ENCODE measurements at regions not wholly inside any gene's neighbourhood (a gene's known extent, or its start where the extent isn't known, plus 50 kb on each side); places are given as distances from the start of the nearest gene placed in this dataset.

GRCh38 chr9:103471241-103471640 is 476.1 kb downstream of the CYLC2 start:
- Histone ChIP-seq H3K4me1 (ENCODE audit: insufficient read depth, poor library complexity, severe bottlenecking) (no peaks in the 10 kb centered on the region), H3K9me3 (ENCODE audit: severe bottlenecking) (no peaks in the 10 kb centered on the region), H3K4me3 (ENCODE audit: severe bottlenecking) (no peak overlapping the region), H3K27ac (ENCODE audit: poor library complexity, severe bottlenecking) (no peak overlapping the region), H3K36me3 (ENCODE audit: low read depth) (no peaks in the 10 kb centered on the region), H3K27me3 (ENCODE audit: insufficient read depth, poor library complexity, severe bottlenecking) (no peaks in the 10 kb centered on the region)
- ATAC-seq (ENCODE audit: low read depth) (no peak), DNase-seq (ENCODE audit: low spot score) (no peak)
- TF ChIP-seq, protein P1, sequence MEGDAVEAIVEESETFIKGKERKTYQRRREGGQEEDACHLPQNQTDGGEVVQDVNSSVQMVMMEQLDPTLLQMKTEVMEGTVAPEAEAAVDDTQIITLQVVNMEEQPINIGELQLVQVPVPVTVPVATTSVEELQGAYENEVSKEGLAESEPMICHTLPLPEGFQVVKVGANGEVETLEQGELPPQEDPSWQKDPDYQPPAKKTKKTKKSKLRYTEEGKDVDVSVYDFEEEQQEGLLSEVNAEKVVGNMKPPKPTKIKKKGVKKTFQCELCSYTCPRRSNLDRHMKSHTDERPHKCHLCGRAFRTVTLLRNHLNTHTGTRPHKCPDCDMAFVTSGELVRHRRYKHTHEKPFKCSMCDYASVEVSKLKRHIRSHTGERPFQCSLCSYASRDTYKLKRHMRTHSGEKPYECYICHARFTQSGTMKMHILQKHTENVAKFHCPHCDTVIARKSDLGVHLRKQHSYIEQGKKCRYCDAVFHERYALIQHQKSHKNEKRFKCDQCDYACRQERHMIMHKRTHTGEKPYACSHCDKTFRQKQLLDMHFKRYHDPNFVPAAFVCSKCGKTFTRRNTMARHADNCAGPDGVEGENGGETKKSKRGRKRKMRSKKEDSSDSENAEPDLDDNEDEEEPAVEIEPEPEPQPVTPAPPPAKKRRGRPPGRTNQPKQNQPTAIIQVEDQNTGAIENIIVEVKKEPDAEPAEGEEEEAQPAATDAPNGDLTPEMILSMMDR (IDR thresholded peaks at IDR 0.05; ENCODE audit: poor library complexity, severe bottlenecking), result no peak

- Histone ChIP-seq H3K9me3 (ENCODE audit: severe bottlenecking) (no peaks in the 10 kb centered on the region), H3K27me3 (ENCODE audit: insufficient read depth, poor library complexity, severe bottlenecking) (no peaks in the 10 kb centered on the region), H3K27ac (ENCODE audit: poor library complexity, severe bottlenecking) (no peak overlapping the region), H3K36me3 (ENCODE audit: low read depth) (no peaks in the 10 kb centered on the region), H3K4me1 (ENCODE audit: insufficient read depth, poor library complexity, severe bottlenecking) (no peaks in the 10 kb centered on the region), H3K4me3 (ENCODE audit: severe bottlenecking) (no peak overlapping the region)
- TF ChIP-seq, protein P1 (IDR thresholded peaks at IDR 0.05; ENCODE audit: poor library complexity, severe bottlenecking), result no peak
- ATAC-seq (ENCODE audit: low read depth), result no peak
- DNase-seq (ENCODE audit: low spot score), result no peak
Measured at GRCh38 chr9:103474156-103474555, 479.0 kb downstream of the CYLC2 start.

DNA sequence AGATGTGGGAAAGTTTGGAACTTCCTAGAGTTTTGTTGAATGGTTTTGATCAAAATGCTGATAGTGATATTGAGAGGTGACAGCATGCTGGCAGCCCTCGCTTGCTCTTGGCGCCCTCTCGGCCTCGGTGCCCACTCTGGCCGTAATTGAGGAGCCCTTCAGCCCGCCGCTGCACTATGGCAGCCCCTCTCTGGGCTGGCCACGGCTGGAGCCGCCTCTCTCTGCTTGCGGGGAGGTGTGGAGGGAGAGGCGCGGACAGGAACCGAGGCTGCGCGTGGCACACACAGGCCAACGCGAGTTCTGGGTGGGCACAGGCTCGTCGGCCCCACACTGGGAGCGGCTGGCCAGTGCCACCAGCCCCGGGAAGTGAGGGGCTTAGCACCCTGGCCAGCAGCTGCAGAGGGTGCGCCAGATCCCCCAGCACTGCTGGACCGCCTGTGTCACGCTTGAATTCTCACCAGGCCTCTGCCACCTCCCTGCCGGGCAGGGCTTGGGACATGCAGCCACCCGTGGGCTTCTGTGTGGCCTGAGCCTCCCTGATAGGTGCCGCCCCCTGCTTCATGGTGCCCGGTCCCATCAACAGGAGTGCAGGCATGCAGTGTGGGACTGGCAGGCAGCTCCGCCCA is 488.5 kb downstream of the CYLC2 start:
- no peak for ATAC-seq (ENCODE audit: low read depth)
- H3K27ac ChIP-seq (ENCODE audit: poor library complexity, severe bottlenecking), result no peak overlapping the region
- no peaks in the 10 kb centered on the region for H3K9me3 ChIP-seq (ENCODE audit: severe bottlenecking)
- no peaks in the 10 kb centered on the region for H3K36me3 ChIP-seq (ENCODE audit: low read depth)
- no peaks in the 10 kb centered on the region for H3K4me1 ChIP-seq (ENCODE audit: insufficient read depth, poor library complexity, severe bottlenecking)
- DNase-seq (ENCODE audit: low spot score), result no peak
- H3K4me3 ChIP-seq (ENCODE audit: severe bottlenecking), result no peak overlapping the region
- TF ChIP-seq, protein P1 (IDR thresholded peaks at IDR 0.05; ENCODE audit: poor library complexity, severe bottlenecking), result no peak
- no peaks in the 10 kb centered on the region for H3K27me3 ChIP-seq (ENCODE audit: insufficient read depth, poor library complexity, severe bottlenecking)

- H3K4me3 ChIP-seq (ENCODE audit: severe bottlenecking), result no peak overlapping the region
- no peaks in the 10 kb centered on the region for H3K4me1 ChIP-seq (ENCODE audit: insufficient read depth, poor library complexity, severe bottlenecking)
- ATAC-seq (ENCODE audit: low read depth) (no peak), DNase-seq (ENCODE audit: low spot score) (no peak)
- no peak overlapping the region for H3K27ac ChIP-seq (ENCODE audit: poor library complexity, severe bottlenecking)
- no peaks in the 10 kb centered on the region for H3K27me3 ChIP-seq (ENCODE audit: insufficient read depth, poor library complexity, severe bottlenecking)
- H3K9me3 ChIP-seq (ENCODE audit: severe bottlenecking), result no peaks in the 10 kb centered on the region
- TF ChIP-seq, protein P1 (IDR thresholded peaks at IDR 0.05; ENCODE audit: poor library complexity, severe bottlenecking), result no peak
- H3K36me3 ChIP-seq (ENCODE audit: low read depth), result no peaks in the 10 kb centered on the region
Measured at GRCh38 chr9:103485138-103485537, 490.0 kb downstream of the CYLC2 start.

GRCh38 chr9:103514767-103515166 is 519.6 kb downstream of the CYLC2 start:
- ATAC-seq (ENCODE audit: low read depth) (no peak), DNase-seq (ENCODE audit: low spot score) (no peak)
- TF ChIP-seq, protein P1 (IDR thresholded peaks at IDR 0.05; ENCODE audit: poor library complexity, severe bottlenecking), result no peak
- no peaks in the 10 kb centered on the region for H3K36me3 ChIP-seq (ENCODE audit: low read depth)
- peaks cover 8% of the 10 kb centered on the region for H3K27me3 ChIP-seq (ENCODE audit: insufficient read depth, poor library complexity, severe bottlenecking)
- no peaks in the 10 kb centered on the region for H3K9me3 ChIP-seq (ENCODE audit: severe bottlenecking)
- no peak overlapping the region for H3K27ac ChIP-seq (ENCODE audit: poor library complexity, severe bottlenecking)
- H3K4me3 ChIP-seq (ENCODE audit: severe bottlenecking), result no peak overlapping the region
- no peaks in the 10 kb centered on the region for H3K4me1 ChIP-seq (ENCODE audit: insufficient read depth, poor library complexity, severe bottlenecking)

All from RWPE2 (cell line).